Peyer's patch (tissue), 4 donors: ENCODE measurements at regions not wholly inside any gene's neighbourhood (a gene's known extent, or its start where the extent isn't known, plus 50 kb on each side); places are given as distances from the start of the nearest gene placed in this dataset.

ENCODE experiments used
- DNase-seq, 3 donors: peaks; one replicate each; pipeline ENCODE4 v3.0.0-alpha.2; 2017 to 2019
- H3K27ac ChIP-seq, 4 donors: fragments of 200-600 bp; sonication (generic); one replicate each; pipeline ENCODE4 v1.5.1; 2016 to 2019
- H3K27me3 ChIP-seq, 2 donors: fragments of 200-600 bp; sonication (generic); one replicate each; pipeline ENCODE4 v1.5.1; 2019
- H3K36me3 ChIP-seq, 3 donors: fragments of 200-600 bp; sonication (generic); one replicate each; pipeline ENCODE4 v1.5.1; 2016 to 2019
- H3K4me1 ChIP-seq, 4 donors: fragments of 200-600 bp; sonication (generic); one replicate each; pipeline ENCODE4 v1.5.1; 2016 to 2019
- H3K4me3 ChIP-seq, 4 donors: fragments of 200-600 bp; sonication (generic); 1 replicate in 3 of 4; 2 replicates in 1 of 4; pipeline ENCODE4 v1.5.1; 2016 to 2019; ENCODE audit warnings: mild to moderate bottlenecking in 1 of 4
- H3K9me3 ChIP-seq, 4 donors: fragments of 200-600 bp; sonication (generic); one replicate each; pipeline ENCODE4 v1.5.1; 2016 to 2019; ENCODE audit warnings: mild to moderate bottlenecking in 1 of 4
- POLR2A ChIP-seq, 2 donors: fragments of 450-650 bp; IDR thresholded peaks; one replicate each; pipeline ENCODE4 v1.5.1; 2017; ENCODE audit warnings: antibody characterized with exemption in 2 of 2, mild to moderate bottlenecking in 2 of 2, moderate library complexity in 2 of 2
- TF ChIP-seq, protein P1 (sequence below), 6 experiments: fragments of 450-650 bp in 4 of 6; fragments of 200-600 bp in 2 of 6; sonication (generic) in 1 of 6; IDR thresholded peaks; one replicate each; pipeline ENCODE4 v1.5.1; 2017 to 2019; ENCODE audit warnings: antibody characterized with exemption in 6 of 6, mild to moderate bottlenecking in 3 of 6, moderate library complexity in 1 of 6

DNA sequence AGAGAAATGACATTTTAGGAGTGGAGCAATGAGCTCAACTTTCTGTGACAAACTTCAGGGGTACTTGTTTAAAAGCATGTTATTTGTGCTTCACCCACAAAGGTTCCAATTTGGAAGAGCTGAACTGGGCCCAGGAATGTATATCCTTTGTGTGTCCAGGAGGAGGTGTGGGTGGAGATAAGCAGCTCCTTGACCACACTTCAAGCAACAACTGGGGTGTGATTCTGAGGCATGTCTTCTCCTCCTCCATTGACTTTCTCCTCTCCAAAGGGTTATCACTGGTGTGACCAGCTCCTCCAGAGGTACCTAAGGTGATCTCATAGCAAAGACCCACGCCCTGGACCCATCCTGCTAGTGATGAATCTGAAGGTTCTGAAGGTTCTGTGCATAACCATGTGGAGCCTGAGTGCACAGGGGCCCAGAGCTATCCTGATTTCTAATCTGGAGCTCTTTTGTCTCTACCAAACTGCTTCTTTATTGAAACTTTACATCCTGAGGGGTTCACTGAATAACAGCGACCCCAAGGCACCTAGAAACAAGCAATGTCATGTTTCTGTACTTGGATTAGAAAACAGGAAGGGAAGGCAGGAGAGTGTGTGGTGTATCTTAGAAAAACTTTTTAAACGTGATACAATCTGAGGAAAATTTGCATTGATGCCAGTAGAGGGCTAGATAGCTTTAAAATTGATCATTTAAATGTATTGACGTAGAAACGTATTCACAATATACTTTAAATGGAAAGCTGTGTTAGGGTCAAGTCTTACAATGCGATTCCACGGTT lies 60.9 kb upstream of the CD93 start:
- H3K9me3 ChIP-seq: no peaks in the 10 kb centered on the region
- no peaks in the 10 kb centered on the region for H3K36me3 ChIP-seq
- no peak for TF ChIP-seq POLR2A (IDR thresholded peaks at IDR 0.05)
- no peaks in the 10 kb centered on the region for H3K27me3 ChIP-seq
- peak overlapping the region in 2 of 4 donors; percentile 76 to 88 for H3K27ac ChIP-seq
- DNase-seq: peak in 1 of 3 donors; percentile 37
- H3K4me3 ChIP-seq: no peak overlapping the region
- peaks cover 0 to 6% (median 2%) of the 10 kb centered on the region in 4 donors for H3K4me1 ChIP-seq

DNA sequence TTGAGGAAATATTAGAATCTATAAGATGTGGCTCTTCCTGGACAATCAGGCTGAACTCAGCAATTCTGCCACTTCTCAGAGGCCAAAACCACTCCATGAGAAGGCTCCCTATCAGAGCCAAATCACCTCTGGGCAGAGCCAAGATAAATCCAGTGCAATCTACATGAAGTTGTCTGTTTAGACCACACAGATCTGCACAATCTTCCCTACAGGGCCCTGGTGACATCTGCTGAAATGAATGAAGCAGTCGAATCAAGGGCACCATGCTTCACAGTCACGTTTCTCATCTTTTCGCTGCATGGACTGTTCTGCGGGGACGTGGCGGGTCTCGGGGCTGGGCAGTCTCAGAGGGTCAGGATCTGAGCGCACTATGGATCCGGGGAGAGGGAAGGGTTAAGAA lies 60.1 kb upstream of the CD93 start:
- no peak overlapping the region for H3K4me3 ChIP-seq
- H3K27ac ChIP-seq: no peak overlapping the region
- TF ChIP-seq, protein P1, sequence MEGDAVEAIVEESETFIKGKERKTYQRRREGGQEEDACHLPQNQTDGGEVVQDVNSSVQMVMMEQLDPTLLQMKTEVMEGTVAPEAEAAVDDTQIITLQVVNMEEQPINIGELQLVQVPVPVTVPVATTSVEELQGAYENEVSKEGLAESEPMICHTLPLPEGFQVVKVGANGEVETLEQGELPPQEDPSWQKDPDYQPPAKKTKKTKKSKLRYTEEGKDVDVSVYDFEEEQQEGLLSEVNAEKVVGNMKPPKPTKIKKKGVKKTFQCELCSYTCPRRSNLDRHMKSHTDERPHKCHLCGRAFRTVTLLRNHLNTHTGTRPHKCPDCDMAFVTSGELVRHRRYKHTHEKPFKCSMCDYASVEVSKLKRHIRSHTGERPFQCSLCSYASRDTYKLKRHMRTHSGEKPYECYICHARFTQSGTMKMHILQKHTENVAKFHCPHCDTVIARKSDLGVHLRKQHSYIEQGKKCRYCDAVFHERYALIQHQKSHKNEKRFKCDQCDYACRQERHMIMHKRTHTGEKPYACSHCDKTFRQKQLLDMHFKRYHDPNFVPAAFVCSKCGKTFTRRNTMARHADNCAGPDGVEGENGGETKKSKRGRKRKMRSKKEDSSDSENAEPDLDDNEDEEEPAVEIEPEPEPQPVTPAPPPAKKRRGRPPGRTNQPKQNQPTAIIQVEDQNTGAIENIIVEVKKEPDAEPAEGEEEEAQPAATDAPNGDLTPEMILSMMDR (IDR thresholded peaks at IDR 0.05): no peak
- TF ChIP-seq POLR2A (IDR thresholded peaks at IDR 0.05): no peak
- H3K9me3 ChIP-seq: no peaks in the 10 kb centered on the region
- DNase-seq: peak in 1 of 3 donors; percentile 0
- H3K4me1 ChIP-seq: peaks cover 0 to 6% (median 2%) of the 10 kb centered on the region in 4 donors
- H3K27me3 ChIP-seq: no peaks in the 10 kb centered on the region
- H3K36me3 ChIP-seq: no peaks in the 10 kb centered on the region

DNA sequence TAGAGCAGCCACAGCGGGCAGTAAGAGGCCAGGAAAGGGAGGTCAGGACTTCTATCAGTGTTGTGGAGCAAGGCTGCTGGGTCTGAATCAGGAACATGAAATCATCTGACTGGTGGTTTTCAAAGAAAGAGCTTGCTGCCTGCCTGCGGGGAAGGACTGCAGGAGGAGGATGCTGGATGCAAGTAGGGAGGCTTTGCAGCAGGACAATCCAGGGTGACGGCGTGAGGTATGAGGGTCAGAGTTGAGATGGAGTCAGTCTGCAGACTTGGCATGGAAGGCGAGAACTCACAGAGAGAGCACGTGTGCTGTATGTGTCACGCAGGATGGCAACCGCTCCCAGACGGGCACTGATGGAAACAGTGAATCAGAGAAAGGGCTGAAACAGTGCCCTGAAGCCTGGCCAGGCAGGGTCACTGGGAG lies 59.2 kb upstream of the CD93 start:
- no peaks in the 10 kb centered on the region for H3K9me3 ChIP-seq
- no peak overlapping the region for H3K4me3 ChIP-seq
- TF ChIP-seq POLR2A (IDR thresholded peaks at IDR 0.05): no peak
- TF ChIP-seq, protein P1 (IDR thresholded peaks at IDR 0.05): no peak
- H3K27ac ChIP-seq: no peak overlapping the region
- peak in 1 of 3 donors; percentile 46 for DNase-seq
- H3K36me3 ChIP-seq: no peaks in the 10 kb centered on the region
- no peaks in the 10 kb centered on the region for H3K27me3 ChIP-seq
- H3K4me1 ChIP-seq: peaks cover 0 to 6% (median 2%) of the 10 kb centered on the region in 4 donors

- DNase-seq: no peak
- no peaks in the 10 kb centered on the region for H3K27me3 ChIP-seq
- TF ChIP-seq, protein P1 (IDR thresholded peaks at IDR 0.05): no peak
- TF ChIP-seq POLR2A (IDR thresholded peaks at IDR 0.05): no peak
- H3K9me3 ChIP-seq: no peaks in the 10 kb centered on the region
- peaks cover 0 to 6% (median 2%) of the 10 kb centered on the region in 4 donors for H3K4me1 ChIP-seq
- no peak overlapping the region for H3K4me3 ChIP-seq
- no peak overlapping the region for H3K27ac ChIP-seq
- H3K36me3 ChIP-seq: no peaks in the 10 kb centered on the region
Measured at GRCh38 chr20:23144856-23145255, 58.7 kb upstream of the CD93 start.

DNA sequence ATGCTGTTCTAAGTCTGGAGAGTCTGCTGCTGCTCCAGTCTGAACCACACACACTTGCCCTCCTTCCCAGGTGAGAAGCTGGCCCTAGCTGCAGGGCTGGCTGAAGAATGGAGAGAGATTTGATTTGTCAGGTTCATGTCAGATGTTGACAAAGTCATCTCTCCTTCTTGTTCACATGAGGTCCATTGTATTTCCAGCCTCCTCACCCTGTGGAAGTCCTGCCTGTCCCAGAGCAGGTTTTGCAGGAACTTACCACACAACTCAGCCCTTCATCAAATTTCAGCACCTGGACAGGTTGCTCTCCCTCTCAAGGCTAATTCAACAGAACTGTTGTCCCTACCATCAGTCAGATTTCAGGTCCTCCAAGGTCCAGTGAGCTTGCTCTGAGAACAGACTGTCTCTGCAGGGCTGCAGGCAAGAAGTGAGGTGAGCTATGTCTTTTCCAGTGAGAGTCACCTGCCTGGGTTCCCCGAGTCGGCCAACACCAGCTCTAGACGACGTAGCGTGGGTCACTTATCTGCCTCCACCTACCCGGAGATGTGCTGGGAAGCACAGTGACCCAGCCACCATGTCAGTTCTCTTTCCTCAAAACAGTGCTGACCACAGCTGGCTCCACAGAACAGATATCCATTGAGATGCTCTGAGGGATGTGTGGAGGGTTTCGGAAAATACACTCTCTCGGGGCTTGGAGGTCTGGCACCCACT lies 58.0 kb upstream of the CD93 start:
- Histone ChIP-seq H3K27me3 (no peaks in the 10 kb centered on the region), H3K9me3 (no peaks in the 10 kb centered on the region), H3K4me3 (no peak overlapping the region), H3K27ac (no peak overlapping the region), H3K36me3 (no peaks in the 10 kb centered on the region), H3K4me1 (peaks cover 0 to 6% (median 2%) of the 10 kb centered on the region in 4 donors)
- TF ChIP-seq POLR2A (IDR thresholded peaks at IDR 0.05): no peak
- TF ChIP-seq, protein P1 (IDR thresholded peaks at IDR 0.05): no peak
- peak in 1 of 3 donors; percentile 18 for DNase-seq

DNA sequence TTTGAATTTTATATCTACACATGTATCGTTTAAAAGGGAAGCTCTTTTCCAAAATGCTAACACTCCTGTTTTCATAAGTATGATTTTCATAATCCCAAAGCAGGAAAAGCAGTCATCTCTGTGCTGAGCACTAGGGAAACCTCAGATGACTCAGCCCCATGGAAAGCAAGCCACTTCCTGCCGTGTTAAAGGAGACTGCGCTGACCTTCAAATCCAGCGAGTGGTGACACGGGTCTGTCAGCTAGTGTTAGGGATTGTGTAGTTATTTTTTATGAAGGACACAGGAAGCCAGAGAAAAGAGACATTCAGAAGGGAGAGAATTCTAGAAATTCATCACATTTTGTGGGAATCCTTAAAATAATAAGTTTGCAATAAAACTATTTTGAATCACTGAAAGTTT lies 57.0 kb upstream of the CD93 start:
- Histone ChIP-seq H3K4me1 (peaks cover 0 to 6% (median under 1%) of the 10 kb centered on the region in 4 donors), H3K9me3 (no peaks in the 10 kb centered on the region), H3K27ac (peak overlapping the region in 1 of 4 donors; percentile 62), H3K27me3 (no peaks in the 10 kb centered on the region), H3K36me3 (no peaks in the 10 kb centered on the region), H3K4me3 (no peak overlapping the region)
- TF ChIP-seq, protein P1 (IDR thresholded peaks at IDR 0.05): peak in 1 of 6 experiments; percentile 9
- no peak for TF ChIP-seq POLR2A (IDR thresholded peaks at IDR 0.05)
- peak in 1 of 3 donors; percentile 76 for DNase-seq
